ENCODE measurements at regions not wholly inside any gene's neighbourhood (a gene's known extent, or its start where the extent isn't known, plus 50 kb on each side); places are given as distances from the start of the nearest gene placed in this dataset.
"Not testable (repeated sequence)": the region's sequence is repeated elsewhere in the genome, so short reads cannot be mapped to it uniquely, and the experiment has no call there.

GRCh38 chr1:157368363-157368762 is 184.0 kb downstream of the FCRL5 start:
- DNase-seq (ENCODE audit: low read depth): no peak

GRCh38 chr1:157367870-157368269 is 184.4 kb downstream of the FCRL5 start:
- no peak for DNase-seq (ENCODE audit: low read depth)

GRCh38 chr1:157367091-157367739 is 185.1 kb downstream of the FCRL5 start:
- DNase-seq (ENCODE audit: low read depth): no peak

- DNase-seq (ENCODE audit: low read depth): no peak
These were observed 187.7 kb downstream of the FCRL5 start for GRCh38 chr1:157364612-157365011.

GRCh38 chr1:157363660-157364140 is 188.6 kb downstream of the FCRL5 start:
- DNase-seq (ENCODE audit: low read depth): no peak

GRCh38 chr1:157360023-157360390 is 192.3 kb downstream of the FCRL5 start:
- DNase-seq (ENCODE audit: low read depth): no peak

- DNase-seq (ENCODE audit: low read depth): no peak
These were observed 192.8 kb downstream of the FCRL5 start for GRCh38 chr1:157359314-157360022.

GRCh38 chr1:157357111-157357510 is 195.2 kb downstream of the FCRL5 start:
- DNase-seq (ENCODE audit: low read depth): no peak

GRCh38 chr1:157356601-157357000 is 195.7 kb downstream of the FCRL5 start:
- no peak for DNase-seq (ENCODE audit: low read depth)

- no peak for DNase-seq (ENCODE audit: low read depth)
These were observed 198.8 kb downstream of the FCRL5 start for GRCh38 chr1:157353546-157353945.

- no peak for DNase-seq (ENCODE audit: low read depth)
These were observed 199.4 kb downstream of the FCRL5 start for GRCh38 chr1:157352817-157353408.

GRCh38 chr1:157352216-157352615 is 200.1 kb downstream of the FCRL5 start:
- DNase-seq (ENCODE audit: low read depth): no peak

- DNase-seq (ENCODE audit: low read depth): not testable (repeated sequence)
These were observed 200.5 kb downstream of the FCRL5 start for GRCh38 chr1:157351800-157352199.

- no peak for DNase-seq (ENCODE audit: low read depth)
These were observed 203.5 kb downstream of the FCRL5 start for GRCh38 chr1:157348538-157349480.

- no peak for DNase-seq (ENCODE audit: low read depth)
These were observed 204.8 kb downstream of the FCRL5 start for GRCh38 chr1:157347506-157347905.

- not testable (repeated sequence) for DNase-seq (ENCODE audit: low read depth)
These were observed 199.6 kb upstream of the ETV3 start for GRCh38 chr1:157337785-157338184.

- DNase-seq (ENCODE audit: low read depth): no peak
These were observed 196.9 kb upstream of the ETV3 start for GRCh38 chr1:157335056-157335455.

- DNase-seq (ENCODE audit: low read depth): no peak
These were observed 195.8 kb upstream of the ETV3 start for GRCh38 chr1:157334041-157334440.

GRCh38 chr1:157330177-157330576 is 192.0 kb upstream of the ETV3 start:
- not testable (repeated sequence) for DNase-seq (ENCODE audit: low read depth)

GRCh38 chr1:157328120-157328519 is 189.9 kb upstream of the ETV3 start:
- DNase-seq (ENCODE audit: low read depth): not testable (repeated sequence)

- no peak for DNase-seq (ENCODE audit: low read depth)
These were observed 188.1 kb upstream of the ETV3 start for GRCh38 chr1:157326173-157326859.

- no peak for DNase-seq (ENCODE audit: low read depth)
These were observed 187.0 kb upstream of the ETV3 start for GRCh38 chr1:157325220-157325619.
